ENCODE measurements at regions not wholly inside any gene's neighbourhood (a gene's known extent, or its start where the extent isn't known, plus 50 kb on each side); places are given as distances from the start of the nearest gene placed in this dataset.

DNA sequence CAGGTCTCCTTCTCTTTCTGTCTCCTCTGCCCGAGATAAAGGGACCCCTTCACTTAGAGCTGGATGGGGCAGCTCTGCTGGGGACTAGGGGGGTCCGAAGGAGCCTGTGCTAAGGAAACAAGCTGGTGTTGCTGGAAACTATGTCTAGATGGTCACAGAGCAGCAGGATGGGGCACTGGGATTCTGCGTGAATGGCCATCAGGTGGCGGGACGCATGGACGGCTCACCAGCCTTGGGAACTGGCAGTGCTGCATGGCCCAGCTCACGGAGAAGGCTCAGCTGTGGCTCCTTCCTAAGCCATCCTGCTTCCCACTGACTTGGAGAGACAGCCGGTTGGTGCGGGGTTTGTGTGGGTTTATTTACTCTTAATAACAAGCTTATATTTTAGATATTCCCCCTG is 411.8 kb downstream of the ZNF536 start:
- Mint-ChIP-seq H3K36me3 (ENCODE audit: low read depth) (no peaks in the 10 kb centered on the region), H3K27ac (no peak overlapping the region), H3K9me3 (peaks cover under 1% of the 10 kb centered on the region), H3K27me3 (ENCODE audit: insufficient read depth) (peaks cover 2% of the 10 kb centered on the region), H3K4me3 (no peak overlapping the region), H3K4me1 (no peaks in the 10 kb centered on the region)
- 84 to 89% methylated on average over 5 to 7 of the region's 9 CpGs for WGBS, 2 experiments (ENCODE audit: insufficient coverage in 1 of 2, insufficient read length in 1 of 2)
- Histone ChIP-seq H3K9me3 (ENCODE audit: control insufficient read depth, low read length) (no peaks in the 10 kb centered on the region), H3K27ac (ENCODE audit: low read depth, low read length) (no peak overlapping the region), H3K27me3 (ENCODE audit: control insufficient read depth, insufficient read depth, low read length, poor library complexity, severe bottlenecking) (peaks cover 9% of the 10 kb centered on the region), H3K4me1 (ENCODE audit: control insufficient read depth, insufficient read depth, low read length) (no peaks in the 10 kb centered on the region), H3K4me3 (ENCODE audit: low read length) (no peak overlapping the region), H3K36me3 (ENCODE audit: control insufficient read depth, insufficient read depth, low read length) (no peaks in the 10 kb centered on the region), H3K9ac (ENCODE audit: extremely low read depth, low read length, poor library complexity, severe bottlenecking) (no peak overlapping the region)
- DNase-seq, result peak; percentile 26
- TF ChIP-seq CTCF (conservative IDR thresholded peaks at IDR 0.05), result no peak

- DNase-seq, result no peak
- H3K27me3 ChIP-seq (ENCODE audit: control insufficient read depth, insufficient read depth, low read length, poor library complexity, severe bottlenecking), result peaks cover 9% of the 10 kb centered on the region
- H3K9me3 ChIP-seq (ENCODE audit: control insufficient read depth, low read length), result no peaks in the 10 kb centered on the region
- Mint-ChIP-seq H3K27me3 (ENCODE audit: insufficient read depth) (peaks cover 2% of the 10 kb centered on the region), H3K4me1 (no peaks in the 10 kb centered on the region), H3K4me3 (no peak overlapping the region), H3K36me3 (ENCODE audit: low read depth) (no peaks in the 10 kb centered on the region), H3K27ac (no peak overlapping the region), H3K9me3 (no peaks in the 10 kb centered on the region)
- no peaks in the 10 kb centered on the region for H3K36me3 ChIP-seq (ENCODE audit: control insufficient read depth, insufficient read depth, low read length)
- no peak overlapping the region for H3K4me3 ChIP-seq (ENCODE audit: low read length)
- no peaks in the 10 kb centered on the region for H3K4me1 ChIP-seq (ENCODE audit: control insufficient read depth, insufficient read depth, low read length)
- TF ChIP-seq CTCF (conservative IDR thresholded peaks at IDR 0.05), result no peak
- no peak overlapping the region for H3K9ac ChIP-seq (ENCODE audit: extremely low read depth, low read length, poor library complexity, severe bottlenecking)
- WGBS, 2 experiments (ENCODE audit: insufficient coverage in 1 of 2, insufficient read length in 1 of 2), result 94 to 100% methylated on average over 2 to 3 of the region's 3 CpGs
- H3K27ac ChIP-seq (ENCODE audit: low read depth, low read length), result no peak overlapping the region
These were observed 411.0 kb downstream of the ZNF536 start for GRCh38 chr19:30783212-30783611.

- Mint-ChIP-seq H3K9me3 (no peaks in the 10 kb centered on the region), H3K36me3 (ENCODE audit: low read depth) (no peaks in the 10 kb centered on the region), H3K27ac (no peak overlapping the region), H3K27me3 (ENCODE audit: insufficient read depth) (peaks cover 2% of the 10 kb centered on the region), H3K4me3 (no peak overlapping the region), H3K4me1 (no peaks in the 10 kb centered on the region)
- WGBS, 2 experiments (ENCODE audit: insufficient coverage in 1 of 2, insufficient read length in 1 of 2), result 94 to 95% methylated on average over 7 to 10 of the region's 10 CpGs
- Histone ChIP-seq H3K27ac (ENCODE audit: low read depth, low read length) (no peak overlapping the region), H3K27me3 (ENCODE audit: control insufficient read depth, insufficient read depth, low read length, poor library complexity, severe bottlenecking) (peaks cover 9% of the 10 kb centered on the region), H3K4me3 (ENCODE audit: low read length) (no peak overlapping the region), H3K9me3 (ENCODE audit: control insufficient read depth, low read length) (no peaks in the 10 kb centered on the region), H3K4me1 (ENCODE audit: control insufficient read depth, insufficient read depth, low read length) (no peaks in the 10 kb centered on the region), H3K36me3 (ENCODE audit: control insufficient read depth, insufficient read depth, low read length) (no peaks in the 10 kb centered on the region), H3K9ac (ENCODE audit: extremely low read depth, low read length, poor library complexity, severe bottlenecking) (no peak overlapping the region)
- DNase-seq, result peak; percentile 14
- TF ChIP-seq CTCF (conservative IDR thresholded peaks at IDR 0.05), result no peak
These were observed 409.3 kb downstream of the ZNF536 start for GRCh38 chr19:30781519-30781918.

All from endodermal cell (in vitro differentiated cells).